Cardiac muscle cell (in vitro differentiated cells and primary cell): ENCODE measurements at regions not wholly inside any gene's neighbourhood (a gene's known extent, or its start where the extent isn't known, plus 50 kb on each side); places are given as distances from the start of the nearest gene placed in this dataset.

Experiments used
- DNase-seq, 2 donors: peaks; one replicate each; pipeline versions ENCODE4 v3.0.0 to v3.0.0-alpha.2; 2010 to 2017; ENCODE audit warnings: low read depth in 1 of 2, low spot score in 1 of 2
- H3K27ac ChIP-seq: fragments of 200-600 bp; sonication (generic); 2 replicates; pipeline ENCODE4 v1.5.1; 2016
- H3K27me3 ChIP-seq: fragments of 200-600 bp; sonication (generic); 2 replicates; pipeline ENCODE4 v1.6.0; 2016; ENCODE audit warnings: control low read depth
- H3K36me3 ChIP-seq: fragments of 200-600 bp; sonication (generic); 2 replicates; pipeline ENCODE4 v1.5.1; 2016; ENCODE audit warnings: control low read depth
- H3K4me1 ChIP-seq: fragments of 200-600 bp; sonication (generic); 2 replicates; pipeline ENCODE4 v1.8.1; 2017; ENCODE audit warnings: low read depth, mild to moderate bottlenecking, mixed run types
- H3K4me3 ChIP-seq: fragments of 200-600 bp; sonication (generic); 2 replicates; pipeline ENCODE4 v1.5.1; 2016; ENCODE audit warnings: mild to moderate bottlenecking
- H3K9me3 ChIP-seq: fragments of 200-600 bp; sonication (generic); 2 replicates; pipeline ENCODE4 v1.5.1; 2017; ENCODE audit warnings: low read depth, mild to moderate bottlenecking, control low read depth
- CTCF ChIP-seq: IDR thresholded peaks from 2 replicates; pipeline ENCODE4 v1.5.1; 2012; ENCODE audit warnings: low read depth, mild to moderate bottlenecking, low read length

GRCh38 chr5:158070859-158071258, 211.9 kb upstream of the CLINT1 start:
- Histone ChIP-seq H3K27me3 (no peaks in the 10 kb centered on the region), H3K4me1 (peaks cover 10% of the 10 kb centered on the region), H3K4me3 (no peak overlapping the region), H3K36me3 (no peaks in the 10 kb centered on the region), H3K27ac (no peak overlapping the region), H3K9me3 (no peaks in the 10 kb centered on the region)
- DNase-seq, result no peak
- no peak for TF ChIP-seq CTCF

GRCh38 chr5:158069838-158070237, 210.9 kb upstream of the CLINT1 start:
- H3K4me1 ChIP-seq, result peaks cover 7% of the 10 kb centered on the region
- H3K9me3 ChIP-seq, result no peaks in the 10 kb centered on the region
- H3K4me3 ChIP-seq, result no peak overlapping the region
- no peaks in the 10 kb centered on the region for H3K36me3 ChIP-seq
- H3K27ac ChIP-seq, result no peak overlapping the region
- no peaks in the 10 kb centered on the region for H3K27me3 ChIP-seq
- no peak for TF ChIP-seq CTCF
- DNase-seq, result peak in 1 of 2 donors; percentile 45

- Histone ChIP-seq H3K4me3 (no peak overlapping the region), H3K27ac (no peak overlapping the region), H3K9me3 (no peaks in the 10 kb centered on the region), H3K4me1 (peaks cover 7% of the 10 kb centered on the region), H3K36me3 (no peaks in the 10 kb centered on the region), H3K27me3 (no peaks in the 10 kb centered on the region)
- TF ChIP-seq CTCF, result no peak
- no peak for DNase-seq
Measured at GRCh38 chr5:158068964-158069363, 210.0 kb upstream of the CLINT1 start.

GRCh38 chr5:158066076-158066475, 207.1 kb upstream of the CLINT1 start:
- TF ChIP-seq CTCF, result no peak
- Histone ChIP-seq H3K4me3 (no peak overlapping the region), H3K27ac (no peak overlapping the region), H3K36me3 (no peaks in the 10 kb centered on the region), H3K9me3 (no peaks in the 10 kb centered on the region), H3K27me3 (no peaks in the 10 kb centered on the region), H3K4me1 (peaks cover 7% of the 10 kb centered on the region)
- peak in 1 of 2 donors; percentile 4 for DNase-seq

GRCh38 chr5:158064334-158065123, 205.6 kb upstream of the CLINT1 start:
- no peaks in the 10 kb centered on the region for H3K27me3 ChIP-seq
- no peaks in the 10 kb centered on the region for H3K9me3 ChIP-seq
- no peak overlapping the region for H3K27ac ChIP-seq
- no peaks in the 10 kb centered on the region for H3K36me3 ChIP-seq
- no peaks in the 10 kb centered on the region for H3K4me1 ChIP-seq
- DNase-seq, result no peak
- no peak overlapping the region for H3K4me3 ChIP-seq
- TF ChIP-seq CTCF, result no peak
